ENCODE measurements at regions not wholly inside any gene's neighbourhood (a gene's known extent, or its start where the extent isn't known, plus 50 kb on each side); places are given as distances from the start of the nearest gene placed in this dataset.
"Not testable (repeated sequence)": the region's sequence is repeated elsewhere in the genome, so short reads cannot be mapped to it uniquely, and the experiment has no call there.

DNA sequence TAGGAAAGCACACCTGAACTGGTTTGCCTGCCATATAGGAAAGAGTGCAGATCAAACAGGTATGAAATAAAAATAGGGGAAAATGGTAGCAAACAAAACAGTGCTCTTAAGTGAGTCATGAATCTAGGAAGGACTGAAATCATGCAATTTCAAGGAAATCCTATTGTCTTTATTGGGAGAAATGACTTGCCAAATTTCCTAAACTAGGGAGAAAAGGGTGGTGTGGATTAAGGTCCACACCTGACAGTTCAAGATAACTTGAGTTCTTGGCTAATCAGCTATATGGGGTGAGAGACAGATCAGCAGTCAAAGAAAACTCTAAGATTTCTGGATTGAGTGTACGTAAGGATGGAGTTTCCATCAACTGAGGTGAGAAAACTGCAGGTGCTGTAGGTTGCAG is 101.1 kb downstream of the PRKAB2 start:
- TF ChIP-seq, protein P1, sequence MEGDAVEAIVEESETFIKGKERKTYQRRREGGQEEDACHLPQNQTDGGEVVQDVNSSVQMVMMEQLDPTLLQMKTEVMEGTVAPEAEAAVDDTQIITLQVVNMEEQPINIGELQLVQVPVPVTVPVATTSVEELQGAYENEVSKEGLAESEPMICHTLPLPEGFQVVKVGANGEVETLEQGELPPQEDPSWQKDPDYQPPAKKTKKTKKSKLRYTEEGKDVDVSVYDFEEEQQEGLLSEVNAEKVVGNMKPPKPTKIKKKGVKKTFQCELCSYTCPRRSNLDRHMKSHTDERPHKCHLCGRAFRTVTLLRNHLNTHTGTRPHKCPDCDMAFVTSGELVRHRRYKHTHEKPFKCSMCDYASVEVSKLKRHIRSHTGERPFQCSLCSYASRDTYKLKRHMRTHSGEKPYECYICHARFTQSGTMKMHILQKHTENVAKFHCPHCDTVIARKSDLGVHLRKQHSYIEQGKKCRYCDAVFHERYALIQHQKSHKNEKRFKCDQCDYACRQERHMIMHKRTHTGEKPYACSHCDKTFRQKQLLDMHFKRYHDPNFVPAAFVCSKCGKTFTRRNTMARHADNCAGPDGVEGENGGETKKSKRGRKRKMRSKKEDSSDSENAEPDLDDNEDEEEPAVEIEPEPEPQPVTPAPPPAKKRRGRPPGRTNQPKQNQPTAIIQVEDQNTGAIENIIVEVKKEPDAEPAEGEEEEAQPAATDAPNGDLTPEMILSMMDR (conservative IDR thresholded peaks at IDR 0.05; ENCODE audit: low read depth, low read length), result no peak
- TF ChIP-seq EZH2 (IDR thresholded peaks at IDR 0.05; ENCODE audit: low read length, unreplicated experiment), result no peak
- no peak for TF ChIP-seq EZH2phosphoT487 (IDR thresholded peaks at IDR 0.05; ENCODE audit: borderline replicate concordance, low read length)

DNA sequence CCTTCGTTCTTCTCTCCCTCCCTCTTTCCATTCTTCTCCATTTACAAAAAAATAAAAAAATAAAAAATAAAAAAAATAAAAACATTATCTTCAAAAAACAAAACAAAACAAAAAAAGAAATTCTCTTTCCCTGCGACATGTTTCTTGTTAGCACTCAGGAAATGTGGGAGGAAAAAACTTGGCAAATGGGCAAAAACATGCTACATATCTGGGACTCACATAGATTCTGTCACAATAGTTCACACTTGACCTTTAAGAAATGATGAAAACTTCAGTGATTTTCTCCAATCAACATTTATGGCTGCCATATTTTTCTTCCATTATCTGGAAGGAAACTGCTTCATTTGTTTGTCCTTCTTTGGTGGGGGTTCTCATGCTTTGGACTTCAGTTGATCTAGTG is 109.3 kb downstream of the PRKAB2 start:
- CTCF ChIA-PET, result no interaction called here
- no peak overlapping the region for H3K4me2 ChIP-seq (ENCODE audit: low read length)
- no peaks in the 10 kb centered on the region for H3K36me3 ChIP-seq (ENCODE audit: low read depth, low read length)
- 0 out of 2 replicates have a peak, but pooled peaks cover 3% of the 10 kb centered on the region for H3K9me3 ChIP-seq (ENCODE audit: low read length)
- no peak overlapping the region for H3K4me3 ChIP-seq (ENCODE audit: low read length)
- no peaks in the 10 kb centered on the region for H3K4me1 ChIP-seq (ENCODE audit: insufficient read depth, low read length)
- H3K9me2 ChIP-seq (replicated peaks; ENCODE audit: low read length), result no peaks in the 10 kb centered on the region
- TF ChIP-seq, protein P1 (conservative IDR thresholded peaks at IDR 0.05; ENCODE audit: low read depth, low read length), result no peak
- TF ChIP-seq EZH2phosphoT487 (IDR thresholded peaks at IDR 0.05; ENCODE audit: borderline replicate concordance, low read length) (no peak), EZH2 (IDR thresholded peaks at IDR 0.05; ENCODE audit: low read length, unreplicated experiment) (no peak)
- ATAC-seq, result no peak
- H3K27ac ChIP-seq (ENCODE audit: low read length), result no peak overlapping the region
- POLR2A ChIA-PET (ENCODE audit: unreplicated experiment), result no interaction called here
- H3K79me2 ChIP-seq (ENCODE audit: low read length), result no peaks in the 10 kb centered on the region
- H3K9ac ChIP-seq (ENCODE audit: low read length), result no peak overlapping the region
- intact Hi-C loops (cut with micrococcal nuclease), result no loop called here
- BruUV-seq (replicated peaks), result no TSS peak
- no peak overlapping the region for H2AFZ ChIP-seq (ENCODE audit: low read length)
- H3F3A ChIP-seq (ENCODE audit: low read length, unreplicated experiment), result no peaks in the 10 kb centered on the region
- H4K20me1 ChIP-seq (ENCODE audit: low read length), result no peaks in the 10 kb centered on the region
- no peaks in the 10 kb centered on the region for H3K27me3 ChIP-seq (ENCODE audit: low read length)
- DNase-seq, result no peak

More for the DNA sequence above, 101.1 kb downstream of the PRKAB2 start:
- Histone ChIP-seq H3K9me3 (ENCODE audit: low read length) (no peaks in the 10 kb centered on the region), H3K27me3 (ENCODE audit: low read length) (no peaks in the 10 kb centered on the region), H3K4me3 (ENCODE audit: low read length) (no peak overlapping the region), H3K27ac (ENCODE audit: low read length) (no peak overlapping the region), H3K79me2 (ENCODE audit: low read length) (no peaks in the 10 kb centered on the region), H2AFZ (ENCODE audit: low read length) (no peak overlapping the region), H4K20me1 (ENCODE audit: low read length) (no peaks in the 10 kb centered on the region), H3K9ac (ENCODE audit: low read length) (no peak overlapping the region), H3K9me2 (replicated peaks; ENCODE audit: low read length) (no peaks in the 10 kb centered on the region), H3K4me1 (ENCODE audit: insufficient read depth, low read length) (peaks cover 2% of the 10 kb centered on the region; the same call in 1 of the 2 replicates), H3K4me2 (ENCODE audit: low read length) (no peak overlapping the region), H3F3A (ENCODE audit: low read length, unreplicated experiment) (no peaks in the 10 kb centered on the region), H3K36me3 (ENCODE audit: low read depth, low read length) (no peaks in the 10 kb centered on the region)
- CTCF ChIA-PET, result no interaction called here
- ATAC-seq (no peak), DNase-seq (no peak)
- no TSS peak for BruUV-seq (replicated peaks)
- POLR2A ChIA-PET (ENCODE audit: unreplicated experiment), result no interaction called here
- intact Hi-C loops (cut with micrococcal nuclease), result no loop called here

- H3K9me3 ChIP-seq (ENCODE audit: low read length); CTCF ChIA-PET; POLR2A ChIA-PET (ENCODE audit: unreplicated experiment); H3K9ac ChIP-seq (ENCODE audit: low read length); H2AFZ ChIP-seq (ENCODE audit: low read length); H3K79me2 ChIP-seq (ENCODE audit: low read length); DNase-seq; H3K27me3 ChIP-seq (ENCODE audit: low read length); H3K4me1 ChIP-seq (ENCODE audit: insufficient read depth, low read length); H3K4me2 ChIP-seq (ENCODE audit: low read length); H3K27ac ChIP-seq (ENCODE audit: low read length); H3K9me2 ChIP-seq (replicated peaks; ENCODE audit: low read length); BruUV-seq (replicated peaks); intact Hi-C loops (cut with micrococcal nuclease); ATAC-seq; H3K36me3 ChIP-seq (ENCODE audit: low read depth, low read length); H3F3A ChIP-seq (ENCODE audit: low read length, unreplicated experiment); H3K4me3 ChIP-seq (ENCODE audit: low read length); H4K20me1 ChIP-seq (ENCODE audit: low read length): not testable (repeated sequence)
Measured at GRCh38 chr1:147061880-147062279, 110.4 kb downstream of the PRKAB2 start.
